KMS-11 (cell line): ENCODE measurements at regions not wholly inside any gene's neighbourhood (a gene's known extent, or its start where the extent isn't known, plus 50 kb on each side); places are given as distances from the start of the nearest gene placed in this dataset.

Experiments used
- H2AFZ ChIP-seq: fragments of 200-600 bp; sonication (generic); 2 replicates; pipeline ENCODE4 v1.6.1; 2016; ENCODE audit warnings: antibody characterized with exemption, mixed run types, low read depth
- H3K27ac ChIP-seq: fragments of 200-600 bp; sonication (generic); 2 replicates; pipeline ENCODE4 v1.6.1; 2016; ENCODE audit warnings: mild to moderate bottlenecking, mixed run types
- H3K27me3 ChIP-seq: fragments of 200-600 bp; sonication (generic); 2 replicates; pipeline ENCODE4 v1.6.1; 2017; ENCODE audit warnings: mild to moderate bottlenecking, low read depth, mixed run types, moderate library complexity; ENCODE audit not compliant: insufficient read depth
- H3K36me3 ChIP-seq: fragments of 200-600 bp; sonication (generic); 2 replicates; pipeline ENCODE4 v1.6.1; 2017; ENCODE audit warnings: mild to moderate bottlenecking, mixed run types; ENCODE audit not compliant: insufficient read depth
- H3K4me1 ChIP-seq: fragments of 200-600 bp; sonication (generic); 2 replicates; pipeline ENCODE4 v1.6.1; 2016; ENCODE audit warnings: mild to moderate bottlenecking, low read depth, mixed run types; ENCODE audit not compliant: poor library complexity, severe bottlenecking
- H3K4me2 ChIP-seq: fragments of 200-600 bp; sonication (generic); 2 replicates; pipeline ENCODE4 v1.7.0; 2016; ENCODE audit warnings: mild to moderate bottlenecking, mixed run types
- H3K4me3 ChIP-seq: fragments of 200-600 bp; sonication (generic); IDR thresholded peaks from 2 replicates; pipeline ENCODE4 v1.6.1; 2017; ENCODE audit warnings: low read depth, low read length, mixed read lengths; ENCODE audit not compliant: insufficient read depth
- H3K79me2 ChIP-seq: fragments of 200-600 bp; sonication (generic); 2 replicates; pipeline ENCODE4 v1.6.1; 2016; ENCODE audit warnings: low read depth, mixed run types; ENCODE audit not compliant: insufficient read depth
- H3K9ac ChIP-seq: fragments of 200-600 bp; sonication (generic); 2 replicates; pipeline ENCODE4 v1.6.1; 2016; ENCODE audit warnings: mild to moderate bottlenecking, mixed run types
- H4K20me1 ChIP-seq: fragments of 200-600 bp; sonication (generic); 2 replicates; pipeline ENCODE4 v1.6.1; 2016; ENCODE audit warnings: mild to moderate bottlenecking, mixed run types; ENCODE audit not compliant: insufficient read depth
- TF ChIP-seq, protein P1 (sequence below): fragments of 200-600 bp; sonication (generic); conservative IDR thresholded peaks from 2 replicates; pipeline ENCODE4 v1.6.1; 2017; ENCODE audit warnings: low read depth, mild to moderate bottlenecking, antibody characterized with exemption, low read length, moderate library complexity, mixed read lengths

DNA sequence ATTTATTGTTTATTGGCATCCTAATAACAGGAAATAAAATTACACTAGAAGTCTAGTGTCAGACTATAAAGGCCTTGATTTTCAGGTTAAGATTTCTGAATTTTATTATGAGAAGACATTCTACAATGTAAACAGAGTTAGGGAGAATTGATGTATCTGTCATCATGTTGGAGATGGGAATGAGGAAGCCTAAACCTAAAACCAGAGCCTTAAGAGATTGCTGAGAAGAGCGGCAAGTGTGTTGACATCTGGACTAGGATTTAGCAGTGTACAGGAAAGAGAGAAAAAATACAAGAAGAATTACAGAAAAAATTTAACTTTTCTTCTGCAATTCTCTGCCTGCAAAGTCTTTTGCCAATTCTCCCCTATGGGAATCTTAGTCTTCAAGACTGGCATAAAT lies 525.5 kb downstream of the NR2F1-AS1 start:
- Histone ChIP-seq H3K27ac (no peak overlapping the region), H3K27me3 (no peaks in the 10 kb centered on the region), H3K4me3 (no peak overlapping the region), H3K36me3 (no peaks in the 10 kb centered on the region), H3K4me1 (no peaks in the 10 kb centered on the region), H3K79me2 (no peaks in the 10 kb centered on the region), H2AFZ (no peak overlapping the region), H4K20me1 (no peaks in the 10 kb centered on the region), H3K4me2 (no peak overlapping the region), H3K9ac (no peak overlapping the region)
- TF ChIP-seq, protein P1, sequence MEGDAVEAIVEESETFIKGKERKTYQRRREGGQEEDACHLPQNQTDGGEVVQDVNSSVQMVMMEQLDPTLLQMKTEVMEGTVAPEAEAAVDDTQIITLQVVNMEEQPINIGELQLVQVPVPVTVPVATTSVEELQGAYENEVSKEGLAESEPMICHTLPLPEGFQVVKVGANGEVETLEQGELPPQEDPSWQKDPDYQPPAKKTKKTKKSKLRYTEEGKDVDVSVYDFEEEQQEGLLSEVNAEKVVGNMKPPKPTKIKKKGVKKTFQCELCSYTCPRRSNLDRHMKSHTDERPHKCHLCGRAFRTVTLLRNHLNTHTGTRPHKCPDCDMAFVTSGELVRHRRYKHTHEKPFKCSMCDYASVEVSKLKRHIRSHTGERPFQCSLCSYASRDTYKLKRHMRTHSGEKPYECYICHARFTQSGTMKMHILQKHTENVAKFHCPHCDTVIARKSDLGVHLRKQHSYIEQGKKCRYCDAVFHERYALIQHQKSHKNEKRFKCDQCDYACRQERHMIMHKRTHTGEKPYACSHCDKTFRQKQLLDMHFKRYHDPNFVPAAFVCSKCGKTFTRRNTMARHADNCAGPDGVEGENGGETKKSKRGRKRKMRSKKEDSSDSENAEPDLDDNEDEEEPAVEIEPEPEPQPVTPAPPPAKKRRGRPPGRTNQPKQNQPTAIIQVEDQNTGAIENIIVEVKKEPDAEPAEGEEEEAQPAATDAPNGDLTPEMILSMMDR: no peak

DNA sequence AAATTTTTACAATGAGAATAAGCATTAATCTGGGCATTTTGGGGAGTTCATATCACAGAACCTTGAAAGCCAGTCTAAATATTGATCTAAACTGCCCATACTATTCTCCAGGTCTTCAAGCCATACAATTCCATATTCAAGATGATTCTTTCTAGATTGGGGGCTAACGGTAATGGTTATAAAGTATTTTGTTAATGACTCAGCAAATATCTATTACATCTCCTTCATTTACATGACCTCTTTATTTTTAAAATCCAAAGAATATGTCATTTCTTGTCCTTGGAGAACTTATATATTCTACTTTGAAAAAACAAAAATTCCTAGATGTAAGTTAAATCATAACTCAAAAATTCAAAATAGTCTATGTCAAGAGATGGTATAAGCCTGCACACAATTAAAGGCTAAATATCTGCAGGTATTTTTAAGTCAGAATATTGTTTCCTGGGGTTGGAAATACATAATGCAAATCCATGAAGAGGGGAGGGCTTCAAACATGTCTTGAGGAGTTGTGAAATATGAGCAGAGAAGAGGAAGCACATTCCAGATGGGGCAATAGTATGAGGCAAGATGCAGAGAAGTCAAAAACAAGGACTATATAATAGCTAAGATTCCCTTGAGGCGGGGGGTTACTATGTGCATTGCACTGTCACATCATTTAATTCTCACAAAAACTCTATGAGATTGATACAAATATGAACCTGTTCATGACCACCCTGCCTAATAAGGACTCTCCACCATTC lies 526.4 kb downstream of the NR2F1-AS1 start:
- H4K20me1 ChIP-seq: no peaks in the 10 kb centered on the region
- TF ChIP-seq, protein P1: no peak
- H3K27me3 ChIP-seq: no peaks in the 10 kb centered on the region
- no peak overlapping the region for H3K4me2 ChIP-seq
- no peaks in the 10 kb centered on the region for H3K36me3 ChIP-seq
- no peaks in the 10 kb centered on the region for H3K79me2 ChIP-seq
- H2AFZ ChIP-seq: no peak overlapping the region
- H3K27ac ChIP-seq: no peak overlapping the region
- H3K4me3 ChIP-seq: no peak overlapping the region
- no peaks in the 10 kb centered on the region for H3K4me1 ChIP-seq
- no peak overlapping the region for H3K9ac ChIP-seq

DNA sequence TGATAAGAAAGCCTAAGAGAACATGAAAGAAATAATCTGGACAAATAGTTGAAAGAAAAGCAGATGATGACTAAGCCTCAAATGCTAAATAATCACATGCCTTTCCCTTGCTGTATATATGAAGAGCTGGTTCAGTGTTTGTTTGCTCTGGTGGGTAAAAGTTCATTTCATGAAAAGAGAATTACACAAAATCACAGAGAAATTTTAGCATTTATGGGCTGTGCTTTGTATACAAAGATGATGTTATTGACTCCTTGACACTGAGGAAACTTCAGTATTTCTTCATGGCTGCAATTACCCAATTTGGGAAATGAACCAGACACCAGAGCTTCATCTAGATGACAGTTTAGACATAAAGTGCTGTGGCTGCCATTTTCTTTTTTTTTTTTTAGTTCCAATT lies 527.2 kb downstream of the NR2F1-AS1 start:
- no peak overlapping the region for H2AFZ ChIP-seq
- no peaks in the 10 kb centered on the region for H3K79me2 ChIP-seq
- H3K27me3 ChIP-seq: no peaks in the 10 kb centered on the region
- no peaks in the 10 kb centered on the region for H3K4me1 ChIP-seq
- H3K36me3 ChIP-seq: no peaks in the 10 kb centered on the region
- no peak overlapping the region for H3K27ac ChIP-seq
- H4K20me1 ChIP-seq: no peaks in the 10 kb centered on the region
- no peak overlapping the region for H3K4me2 ChIP-seq
- no peak overlapping the region for H3K9ac ChIP-seq
- TF ChIP-seq, protein P1: no peak
- no peak overlapping the region for H3K4me3 ChIP-seq

DNA sequence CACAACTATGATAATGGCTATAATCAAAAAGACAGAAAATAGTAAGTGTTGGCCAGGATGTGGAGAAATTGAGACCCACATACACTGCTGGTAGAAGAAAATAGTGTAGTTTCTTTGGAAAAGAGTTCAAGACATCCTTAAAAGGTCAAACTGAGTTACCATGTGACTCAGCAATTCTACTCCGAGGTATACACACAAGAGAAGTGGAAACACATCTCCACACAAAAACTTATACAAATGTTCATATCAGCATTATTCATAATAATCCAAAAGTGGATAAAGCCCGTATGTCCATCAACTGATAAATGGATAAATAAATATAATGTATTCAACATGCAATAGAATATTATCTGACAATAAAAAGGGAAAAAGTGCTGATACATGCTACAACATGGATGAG lies 532.2 kb downstream of the NR2F1-AS1 start:
- Histone ChIP-seq H4K20me1 (no peaks in the 10 kb centered on the region), H2AFZ (no peak overlapping the region), H3K9ac (no peak overlapping the region), H3K4me2 (no peak overlapping the region), H3K36me3 (no peaks in the 10 kb centered on the region), H3K27ac (no peak overlapping the region), H3K4me1 (no peaks in the 10 kb centered on the region), H3K79me2 (no peaks in the 10 kb centered on the region), H3K4me3 (no peak overlapping the region), H3K27me3 (no peaks in the 10 kb centered on the region)
- TF ChIP-seq, protein P1: no peak
